Type B pancreatic cell (in vitro differentiated cells): ENCODE measurements at regions not wholly inside any gene's neighbourhood (a gene's known extent, or its start where the extent isn't known, plus 50 kb on each side); places are given as distances from the start of the nearest gene placed in this dataset.
A peak's percentile ranks its signal among the peaks of the same experiment; 100 is the strongest.

Experiments used
- DNase-seq: peaks from one replicate; pipeline ENCODE4 v3.0.0; 2021; ENCODE audit warnings: mixed read lengths; ENCODE audit not compliant: unreplicated experiment; ENCODE audit errors: extremely low spot score
- H3K27ac Mint-ChIP-seq: 2 replicates; pipeline ENCODE4 v1.8.0; 2021; ENCODE audit warnings: mild to moderate bottlenecking, mixed read lengths
- H3K27me3 Mint-ChIP-seq: 2 replicates; pipeline ENCODE4 v1.8.0; 2021; ENCODE audit warnings: mixed read lengths
- H3K36me3 Mint-ChIP-seq: 2 replicates; pipeline ENCODE4 v1.8.0; 2021; ENCODE audit warnings: mixed read lengths
- H3K4me1 Mint-ChIP-seq: one replicate; pipeline ENCODE4 v1.8.0; 2021; ENCODE audit warnings: mixed read lengths; ENCODE audit not compliant: unreplicated experiment
- H3K4me3 Mint-ChIP-seq: 2 replicates; pipeline ENCODE4 v1.8.0; 2021; ENCODE audit warnings: mild to moderate bottlenecking, mixed read lengths
- H3K9me3 Mint-ChIP-seq: 2 replicates; pipeline ENCODE4 v1.8.0; 2021; ENCODE audit warnings: mixed read lengths
- TF ChIP-seq, protein P1 (sequence below): fragments of 200-600 bp; sonication (generic); conservative IDR thresholded peaks from 2 replicates; pipeline ENCODE4 v1.5.0; 2021; ENCODE audit warnings: antibody characterized with exemption, mild to moderate bottlenecking

DNA sequence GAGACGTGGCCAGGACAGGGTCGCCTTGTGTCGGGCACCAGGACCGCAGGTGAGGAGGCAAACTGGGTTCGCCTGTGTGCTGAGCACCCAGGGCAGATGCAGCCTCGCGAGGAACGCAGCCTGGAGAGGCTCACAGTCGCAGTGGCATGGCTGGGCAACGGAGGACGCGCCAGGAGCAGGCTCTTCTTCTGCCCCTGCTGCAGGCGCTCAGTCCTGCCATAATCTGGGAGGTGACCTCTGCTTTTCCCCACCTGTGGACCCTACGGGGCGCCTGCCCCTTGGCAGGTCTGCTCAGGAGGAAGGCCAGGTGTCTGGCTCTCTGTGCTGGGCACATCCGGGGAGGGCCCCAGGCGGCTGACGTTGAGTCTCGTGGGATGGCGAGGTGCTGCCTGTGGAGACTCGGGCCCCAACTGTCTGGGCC lies 1136.2 kb downstream of the BRD1 start:
- Mint-ChIP-seq H3K27me3 (no peaks in the 10 kb centered on the region), H3K9me3 (no peaks in the 10 kb centered on the region), H3K36me3 (no peaks in the 10 kb centered on the region), H3K4me1 (peaks cover 8% of the 10 kb centered on the region), H3K4me3 (no peak overlapping the region), H3K27ac (no peak overlapping the region)
- no peak for DNase-seq
- TF ChIP-seq, protein P1, sequence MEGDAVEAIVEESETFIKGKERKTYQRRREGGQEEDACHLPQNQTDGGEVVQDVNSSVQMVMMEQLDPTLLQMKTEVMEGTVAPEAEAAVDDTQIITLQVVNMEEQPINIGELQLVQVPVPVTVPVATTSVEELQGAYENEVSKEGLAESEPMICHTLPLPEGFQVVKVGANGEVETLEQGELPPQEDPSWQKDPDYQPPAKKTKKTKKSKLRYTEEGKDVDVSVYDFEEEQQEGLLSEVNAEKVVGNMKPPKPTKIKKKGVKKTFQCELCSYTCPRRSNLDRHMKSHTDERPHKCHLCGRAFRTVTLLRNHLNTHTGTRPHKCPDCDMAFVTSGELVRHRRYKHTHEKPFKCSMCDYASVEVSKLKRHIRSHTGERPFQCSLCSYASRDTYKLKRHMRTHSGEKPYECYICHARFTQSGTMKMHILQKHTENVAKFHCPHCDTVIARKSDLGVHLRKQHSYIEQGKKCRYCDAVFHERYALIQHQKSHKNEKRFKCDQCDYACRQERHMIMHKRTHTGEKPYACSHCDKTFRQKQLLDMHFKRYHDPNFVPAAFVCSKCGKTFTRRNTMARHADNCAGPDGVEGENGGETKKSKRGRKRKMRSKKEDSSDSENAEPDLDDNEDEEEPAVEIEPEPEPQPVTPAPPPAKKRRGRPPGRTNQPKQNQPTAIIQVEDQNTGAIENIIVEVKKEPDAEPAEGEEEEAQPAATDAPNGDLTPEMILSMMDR = no peak

DNA sequence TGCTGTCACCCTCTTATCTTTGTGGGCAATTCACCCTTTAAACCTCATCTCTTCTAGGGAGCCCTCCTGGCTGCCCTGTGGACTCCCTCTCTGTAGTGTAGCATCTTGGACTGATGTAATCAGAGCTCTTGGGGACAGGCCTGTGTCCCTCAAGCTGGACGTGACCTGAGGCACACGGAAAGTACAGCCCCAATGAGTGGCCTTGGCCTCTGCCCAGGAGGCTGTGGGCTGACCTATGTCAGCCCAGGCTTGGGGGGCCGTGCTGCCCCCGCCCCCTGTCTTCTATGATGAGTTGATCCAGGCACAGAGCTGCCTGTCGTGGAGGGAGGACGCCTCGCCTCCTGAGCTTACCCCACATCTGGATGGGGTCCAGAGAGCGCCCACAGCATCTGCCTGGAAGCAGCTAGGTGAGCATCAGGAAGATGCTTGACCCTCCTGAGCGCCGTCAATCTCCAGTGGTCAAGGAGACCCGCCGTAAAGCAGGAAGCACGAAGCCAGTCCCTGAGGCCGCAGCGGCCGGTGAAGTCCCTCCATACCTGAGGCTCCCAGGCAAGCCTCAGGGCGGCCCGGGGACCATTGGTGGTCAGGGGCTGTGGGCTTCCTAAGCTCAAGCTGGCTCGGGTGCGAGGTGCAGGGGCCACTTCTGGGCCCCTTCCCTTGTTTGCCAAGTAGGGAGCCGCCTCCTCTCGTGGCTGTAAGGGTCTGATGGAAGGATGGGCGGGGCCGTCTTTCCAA lies 1136.9 kb downstream of the BRD1 start:
- Mint-ChIP-seq H3K36me3 (no peaks in the 10 kb centered on the region), H3K4me3 (no peak overlapping the region), H3K4me1 (peaks cover 8% of the 10 kb centered on the region), H3K27ac (no peak overlapping the region), H3K9me3 (no peaks in the 10 kb centered on the region), H3K27me3 (no peaks in the 10 kb centered on the region)
- TF ChIP-seq, protein P1 = no peak
- no peak for DNase-seq

DNA sequence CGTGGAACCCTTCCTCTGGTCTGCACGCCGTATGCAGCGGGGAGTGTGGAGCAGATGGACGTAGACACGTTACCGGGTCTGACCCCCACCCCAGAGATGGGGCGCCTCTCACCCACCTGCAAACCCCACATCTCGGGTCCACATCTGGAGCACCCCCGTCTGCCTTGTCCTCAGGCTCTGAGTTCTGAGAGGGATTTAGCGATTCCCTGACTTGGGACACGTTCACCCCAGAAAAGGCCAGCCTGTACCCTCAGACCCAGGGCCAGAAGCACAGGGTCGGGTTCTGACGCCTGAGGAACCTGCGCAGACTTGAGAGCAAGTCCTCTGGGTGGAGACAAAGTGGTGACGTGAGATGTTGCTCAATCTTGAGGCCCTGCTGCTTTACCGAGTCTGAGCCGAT lies 1138.5 kb downstream of the BRD1 start:
- DNase-seq = no peak
- no peaks in the 10 kb centered on the region for H3K9me3 Mint-ChIP-seq

DNA sequence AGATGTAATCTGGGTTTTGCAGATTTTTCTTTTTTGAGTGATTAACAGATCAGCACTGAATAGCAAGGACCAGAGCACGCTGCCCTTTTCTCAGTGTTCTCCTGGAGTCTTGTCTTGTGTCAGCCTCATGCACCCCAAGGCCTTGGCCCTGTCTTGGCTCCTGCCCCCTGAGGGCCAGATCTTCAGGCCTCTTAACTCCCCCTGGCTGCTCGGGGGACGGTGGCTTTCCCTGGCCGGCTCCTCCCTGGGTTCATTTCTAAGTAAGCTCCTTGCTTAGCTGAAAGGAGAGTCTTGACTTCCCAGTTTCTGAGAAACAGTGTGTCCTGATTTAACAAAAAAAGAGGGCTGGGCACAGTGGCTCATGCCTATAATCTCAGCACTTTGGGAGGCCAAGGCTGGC lies 1139.3 kb downstream of the BRD1 start:
- Mint-ChIP-seq H3K9me3 (no peaks in the 10 kb centered on the region), H3K4me3 (no peak overlapping the region), H3K27me3 (no peaks in the 10 kb centered on the region), H3K27ac (no peak overlapping the region), H3K4me1 (peaks cover 8% of the 10 kb centered on the region), H3K36me3 (no peaks in the 10 kb centered on the region)
- DNase-seq = no peak
- TF ChIP-seq, protein P1 = no peak

More for the DNA sequence above, 1138.5 kb downstream of the BRD1 start:
- Mint-ChIP-seq H3K36me3 (no peaks in the 10 kb centered on the region), H3K27me3 (no peaks in the 10 kb centered on the region), H3K27ac (no peak overlapping the region), H3K4me1 (peaks cover 8% of the 10 kb centered on the region), H3K4me3 (no peak overlapping the region)
- TF ChIP-seq, protein P1 = no peak

DNA sequence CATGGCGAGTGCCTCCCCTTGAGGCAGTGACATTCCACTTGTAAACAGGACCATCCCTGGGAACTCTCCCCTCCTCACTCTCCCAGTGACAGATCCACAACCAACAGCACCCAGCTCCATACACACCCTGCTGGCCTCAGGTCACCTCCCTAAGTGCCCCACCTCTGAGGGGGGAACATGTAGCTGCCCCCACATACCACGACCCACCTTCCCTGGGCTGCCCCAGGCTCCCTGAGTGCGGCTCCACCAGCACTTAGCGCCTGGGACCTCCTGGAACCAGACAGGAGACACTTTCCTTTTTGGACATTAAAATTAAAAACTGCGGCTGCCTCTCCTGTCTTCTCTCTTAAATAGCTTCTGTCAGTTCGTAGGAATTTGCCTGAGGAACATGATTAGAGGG lies 1140.1 kb downstream of the BRD1 start:
- H3K27ac Mint-ChIP-seq = peak overlapping the region; percentile 58
- TF ChIP-seq, protein P1 = no peak
- H3K4me1 Mint-ChIP-seq = peaks cover 4% of the 10 kb centered on the region
- no peak overlapping the region for H3K4me3 Mint-ChIP-seq
- H3K27me3 Mint-ChIP-seq = no peaks in the 10 kb centered on the region
- no peaks in the 10 kb centered on the region for H3K9me3 Mint-ChIP-seq
- H3K36me3 Mint-ChIP-seq = no peaks in the 10 kb centered on the region
- no peak for DNase-seq
